ENCODE measurements at regions not wholly inside any gene's neighbourhood (a gene's known extent, or its start where the extent isn't known, plus 50 kb on each side); places are given as distances from the start of the nearest gene placed in this dataset.
"Not testable (repeated sequence)": the region's sequence is repeated elsewhere in the genome, so short reads cannot be mapped to it uniquely, and the experiment has no call there.

GRCh38 chr5:172528440-172528839 is 74.1 kb upstream of the SH3PXD2B start:
- no peak for DNase-seq (ENCODE audit: low spot score)

GRCh38 chr5:172527559-172527958 is 73.2 kb upstream of the SH3PXD2B start:
- no peak for DNase-seq (ENCODE audit: low spot score)

GRCh38 chr5:172525996-172526360 is 71.7 kb upstream of the SH3PXD2B start:
- DNase-seq (ENCODE audit: low spot score): no peak

- DNase-seq (ENCODE audit: low spot score): no peak
Observed at GRCh38 chr5:172525307-172525995, 71.1 kb upstream of the SH3PXD2B start.

GRCh38 chr5:172524573-172525021 is 70.3 kb upstream of the SH3PXD2B start:
- DNase-seq (ENCODE audit: low spot score): no peak

- no peak for DNase-seq (ENCODE audit: low spot score)
Observed at GRCh38 chr5:172523146-172523745, 68.9 kb upstream of the SH3PXD2B start.

GRCh38 chr5:172521338-172521932 is 67.1 kb upstream of the SH3PXD2B start:
- no peak for DNase-seq (ENCODE audit: low spot score)

- DNase-seq (ENCODE audit: low spot score): no peak
Observed at GRCh38 chr5:172511952-172512351, 57.6 kb upstream of the SH3PXD2B start.

GRCh38 chr5:172509405-172509781 is 55.1 kb upstream of the SH3PXD2B start:
- no peak for DNase-seq (ENCODE audit: low spot score)

GRCh38 chr5:172508471-172509404 is 54.4 kb upstream of the SH3PXD2B start:
- no peak for DNase-seq (ENCODE audit: low spot score)

- not testable (repeated sequence) for DNase-seq (ENCODE audit: low spot score)
Observed at GRCh38 chr5:172507485-172507884, 53.2 kb upstream of the SH3PXD2B start.

- no peak for DNase-seq (ENCODE audit: low spot score)
Observed at GRCh38 chr5:172506921-172507320, 52.6 kb upstream of the SH3PXD2B start.

- DNase-seq (ENCODE audit: low spot score): no peak
Observed at GRCh38 chr5:172506251-172506650, 51.9 kb upstream of the SH3PXD2B start.

GRCh38 chr5:172505845-172506244 is 51.5 kb upstream of the SH3PXD2B start:
- no peak for DNase-seq (ENCODE audit: low spot score)

GRCh38 chr5:172505403-172505759 is 51.1 kb upstream of the SH3PXD2B start:
- no peak for DNase-seq (ENCODE audit: low spot score)

- no peak for DNase-seq (ENCODE audit: low spot score)
Observed at GRCh38 chr5:172504701-172505402, 50.5 kb upstream of the SH3PXD2B start.

- no peak for DNase-seq (ENCODE audit: low spot score)
Observed at GRCh38 chr5:172503925-172504700, 49.8 kb upstream of the SH3PXD2B start.

All from COLO829 (cell line).